T-cell (primary cell): ENCODE measurements at regions not wholly inside any gene's neighbourhood (a gene's known extent, or its start where the extent isn't known, plus 50 kb on each side); places are given as distances from the start of the nearest gene placed in this dataset.

ENCODE experiments used
- ATAC-seq, 4 experiments: fragments of 200-7000 bp in 3 of 4; fragments of 150-1000 bp in 1 of 4; cut with Tn5 transposase; replicated peaks in 1 of 4; 1 replicate in 3 of 4; 2 replicates in 1 of 4; pipeline ENCODE4 v1.10.0; 2021; ENCODE audit warnings: moderate library complexity in 3 of 4, mild to moderate bottlenecking in 2 of 4, moderate number of reproducible peaks in 1 of 4
- CTCF ChIA-PET, 2 donors: fragments of 300-600 bp; sonication (Branson Sonifier 250); formaldehyde crosslinking; loops; one replicate each; lab custom pipeline; 2022; ENCODE audit warnings: antibody characterized with exemption in 2 of 2; lab: Charles Lee
- POLR2A ChIA-PET, 2 donors: fragments of 300-600 bp; sonication (Branson Sonifier 250); formaldehyde crosslinking; loops; one replicate each; lab custom pipeline; 2022; ENCODE audit warnings: antibody characterized with exemption in 2 of 2; lab: Charles Lee
- DNase-seq, 35 experiments: peaks; one replicate each; pipeline versions ENCODE4 v3.0.0 to v3.0.0-alpha.2; 2013 to 2023
- H3K27ac ChIP-seq: one replicate; pipeline ENCODE4 v1.5.1; 2013; ENCODE audit warnings: low read length
- H3K27me3 ChIP-seq, 2 experiments: replicated peaks in 1 of 2; 1 replicate in 1 of 2; 2 replicates in 1 of 2; pipeline versions ENCODE4 v1.6.1 to v1.7.0; 2013; ENCODE audit warnings: low read length in 1 of 2, mixed read lengths in 1 of 2; ENCODE audit not compliant: control insufficient read depth in 2 of 2, insufficient read depth in 2 of 2; ENCODE audit errors: extremely low read depth in 1 of 2
- H3K36me3 ChIP-seq, 2 donors: 1 replicate in 1 of 2; 2 replicates in 1 of 2; pipeline versions ENCODE4 v1.6.1 to v1.7.0; 2013; ENCODE audit warnings: low read length in 1 of 2; ENCODE audit not compliant: control insufficient read depth in 2 of 2, insufficient read depth in 1 of 2; ENCODE audit errors: extremely low read depth in 1 of 2
- H3K4me1 ChIP-seq, 2 experiments: 1 replicate in 1 of 2; 2 replicates in 1 of 2; pipeline versions ENCODE4 v1.6.1 to v1.7.0; 2013; ENCODE audit warnings: low read length in 2 of 2, mixed read lengths in 1 of 2; ENCODE audit not compliant: insufficient read depth in 2 of 2, control insufficient read depth in 1 of 2; ENCODE audit errors: extremely low read depth in 1 of 2
- H3K4me3 ChIP-seq, 2 donors: 1 replicate in 1 of 2; 2 replicates in 1 of 2; pipeline versions ENCODE4 v1.5.1 to v1.7.0; 2013; ENCODE audit warnings: mild to moderate bottlenecking in 2 of 2, low read length in 1 of 2, moderate library complexity in 1 of 2; ENCODE audit not compliant: control insufficient read depth in 1 of 2; ENCODE audit errors: extremely low read depth in 1 of 2
- H3K9me3 ChIP-seq: 2 replicates; pipeline ENCODE4 v1.7.0; 2013
- H3K27ac Mint-ChIP-seq, 2 donors: one replicate each; pipeline ENCODE4 v1.8.0; 2020 to 2021; ENCODE audit warnings: mild to moderate bottlenecking in 2 of 2, mixed read lengths in 2 of 2
- H3K27me3 Mint-ChIP-seq, 2 donors: one replicate each; pipeline ENCODE4 v1.8.0; 2021 to 2022; ENCODE audit warnings: mixed read lengths in 2 of 2
- H3K36me3 Mint-ChIP-seq: one replicate; pipeline ENCODE4 v1.8.0; 2021; ENCODE audit warnings: mixed read lengths
- H3K4me1 Mint-ChIP-seq, 3 donors: one replicate each; pipeline ENCODE4 v1.8.0; 2020 to 2022; ENCODE audit warnings: mixed read lengths in 3 of 3, mild to moderate bottlenecking in 1 of 3
- H3K4me3 Mint-ChIP-seq, 3 donors: one replicate each; pipeline ENCODE4 v1.8.0; 2020 to 2022; ENCODE audit warnings: mild to moderate bottlenecking in 3 of 3, mixed read lengths in 3 of 3, moderate library complexity in 3 of 3
- H3K9me3 Mint-ChIP-seq, 3 donors: one replicate each; pipeline ENCODE4 v1.8.0; 2020 to 2022; ENCODE audit warnings: mixed read lengths in 3 of 3
- WGBS: methylation state at CpG from one replicate; pipeline ENCODE4 v1.1.5; 2013; ENCODE audit warnings: missing lambda C conversion rate; ENCODE audit not compliant: insufficient coverage; 5-methylcytosine and 5-hydroxymethylcytosine counted together

DNA sequence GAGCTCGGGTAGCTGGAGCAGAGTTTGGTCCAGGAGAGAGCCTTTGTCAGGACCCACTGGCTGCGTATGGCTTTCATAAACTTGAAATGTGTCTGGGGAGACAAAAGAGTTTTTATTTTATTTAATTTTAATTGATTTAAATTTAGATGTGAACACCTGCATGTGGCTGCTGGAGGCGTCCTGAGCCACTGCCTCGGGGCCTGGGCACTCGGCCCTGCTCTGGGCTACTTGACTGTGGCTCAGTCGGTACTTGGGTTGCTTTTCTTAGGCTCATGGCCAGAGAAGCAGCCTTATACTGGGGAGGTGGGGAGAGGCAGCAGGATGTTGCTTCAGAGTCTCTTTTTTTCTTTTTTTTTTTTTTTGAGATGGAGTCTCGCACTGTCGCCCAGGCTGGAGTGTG is 661.8 kb upstream of the HS6ST1 start:
- peaks cover 0 to 3% of the 10 kb centered on the region in 2 donors for H3K27me3 Mint-ChIP-seq
- H3K4me3 ChIP-seq, result no peak overlapping the region
- H3K9me3 Mint-ChIP-seq, result no peaks in the 10 kb centered on the region
- POLR2A ChIA-PET, result no interaction called here
- no peak overlapping the region for H3K27ac ChIP-seq
- no peak overlapping the region for H3K4me3 Mint-ChIP-seq
- H3K27ac Mint-ChIP-seq, result no peak overlapping the region
- ATAC-seq, result no peak
- 91% methylated on average over 4 of the region's 8 CpGs for WGBS
- CTCF ChIA-PET, result no interaction called here
- H3K4me1 ChIP-seq, result no peaks in the 10 kb centered on the region
- H3K36me3 Mint-ChIP-seq, result no peaks in the 10 kb centered on the region
- H3K9me3 ChIP-seq, result no peaks in the 10 kb centered on the region
- DNase-seq, result no peak
- peaks cover 0 to 5% of the 10 kb centered on the region in 2 experiments for H3K27me3 ChIP-seq
- no peaks in the 10 kb centered on the region for H3K36me3 ChIP-seq
- H3K4me1 Mint-ChIP-seq, result no peaks in the 10 kb centered on the region

DNA sequence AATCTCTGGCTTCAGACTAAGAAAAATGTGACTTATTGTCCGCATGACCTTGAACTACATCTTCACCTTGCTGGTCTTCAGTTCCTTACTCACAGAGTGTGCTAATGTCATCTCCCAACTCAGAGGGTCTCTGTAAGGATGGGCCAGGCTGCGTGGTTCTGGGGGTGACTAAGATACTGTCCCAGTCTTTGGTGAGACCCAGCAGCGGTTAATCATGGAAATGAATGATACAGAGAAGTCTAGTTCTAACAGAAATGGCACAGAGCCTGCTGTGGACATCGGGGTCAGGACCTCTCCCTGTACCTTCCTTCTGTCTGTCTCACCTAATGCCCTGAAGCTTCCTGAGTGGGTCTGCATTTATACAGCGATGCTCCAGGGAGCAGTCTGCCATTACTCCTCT is 662.7 kb upstream of the HS6ST1 start:
- ChIA-PET POLR2A (no interaction called here), CTCF (no interaction called here)
- Mint-ChIP-seq H3K4me3 (no peak overlapping the region), H3K4me1 (no peaks in the 10 kb centered on the region), H3K27me3 (peaks cover 0 to 3% of the 10 kb centered on the region in 2 donors), H3K9me3 (no peaks in the 10 kb centered on the region), H3K36me3 (no peaks in the 10 kb centered on the region), H3K27ac (no peak overlapping the region)
- WGBS, result 60% methylated on average over 1 of the region's 5 CpGs
- Histone ChIP-seq H3K4me3 (no peak overlapping the region), H3K27ac (no peak overlapping the region), H3K9me3 (no peaks in the 10 kb centered on the region), H3K36me3 (no peaks in the 10 kb centered on the region), H3K27me3 (peaks cover 0 to 7% of the 10 kb centered on the region in 2 experiments), H3K4me1 (no peaks in the 10 kb centered on the region)
- ATAC-seq (no peak), DNase-seq (no peak)

DNA sequence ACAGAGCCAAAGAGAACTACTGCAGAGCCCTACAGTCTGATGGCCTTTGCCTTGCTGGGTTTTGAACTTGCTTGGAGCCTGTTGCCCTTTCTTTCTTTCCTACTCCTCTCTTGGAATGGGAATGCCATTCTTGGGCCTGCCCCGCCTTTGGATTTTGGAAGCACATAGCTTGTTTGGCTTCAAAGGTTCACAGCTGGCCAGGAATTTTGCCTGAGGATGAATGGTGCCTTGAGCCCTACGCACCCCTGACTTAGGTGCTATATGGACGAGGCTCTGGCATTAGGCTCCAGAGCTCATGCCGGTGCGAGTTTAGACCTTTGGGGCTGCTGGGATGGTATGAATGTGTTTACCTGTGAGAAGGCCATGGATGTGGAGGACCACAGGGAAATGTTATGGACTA is 663.3 kb upstream of the HS6ST1 start:
- WGBS, result 88% methylated on average over 3 of the region's 5 CpGs
- POLR2A ChIA-PET, result no interaction called here

DNA sequence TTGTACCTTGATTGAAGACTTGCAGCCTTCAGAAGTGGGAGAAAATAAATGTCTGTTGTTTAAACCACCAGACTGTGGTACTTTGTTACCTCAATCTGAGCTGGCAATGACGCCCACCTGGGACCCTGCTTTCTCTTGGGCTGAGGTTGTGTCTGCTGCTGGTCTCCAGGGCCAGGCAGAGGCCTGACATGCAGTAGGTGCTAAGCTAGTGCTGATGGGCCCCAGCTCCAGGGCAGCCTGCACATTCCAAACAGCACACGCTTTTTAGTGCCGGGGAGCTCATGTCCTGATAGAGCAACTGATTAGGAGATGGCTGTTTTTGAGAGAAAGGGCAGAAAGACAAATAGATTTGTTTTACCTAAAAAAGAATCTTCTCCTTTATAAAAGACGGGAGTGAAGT is 664.0 kb upstream of the HS6ST1 start:
- Mint-ChIP-seq H3K36me3 (no peaks in the 10 kb centered on the region), H3K4me3 (no peak overlapping the region), H3K4me1 (no peaks in the 10 kb centered on the region), H3K27me3 (peaks cover 0 to 3% of the 10 kb centered on the region in 2 donors), H3K27ac (no peak overlapping the region), H3K9me3 (no peaks in the 10 kb centered on the region)
- H3K9me3 ChIP-seq, result no peaks in the 10 kb centered on the region
- H3K27me3 ChIP-seq, result peaks cover 0 to 8% of the 10 kb centered on the region in 2 experiments
- ChIA-PET CTCF (no interaction called here), POLR2A (no interaction called here)
- H3K4me1 ChIP-seq, result no peaks in the 10 kb centered on the region
- whole genome bisulfite sequencing, result 36% methylated on average over 1 of the region's 4 CpGs
- DNase-seq, result no peak
- no peak for ATAC-seq
- no peaks in the 10 kb centered on the region for H3K36me3 ChIP-seq
- H3K4me3 ChIP-seq, result no peak overlapping the region
- H3K27ac ChIP-seq, result no peak overlapping the region

More for the DNA sequence above, 663.3 kb upstream of the HS6ST1 start:
- Mint-ChIP-seq H3K27me3 (peaks cover 0 to 3% of the 10 kb centered on the region in 2 donors), H3K4me3 (no peak overlapping the region), H3K36me3 (no peaks in the 10 kb centered on the region), H3K9me3 (no peaks in the 10 kb centered on the region), H3K4me1 (no peaks in the 10 kb centered on the region), H3K27ac (no peak overlapping the region)
- peaks cover 0 to 8% of the 10 kb centered on the region in 2 experiments for H3K27me3 ChIP-seq
- H3K4me3 ChIP-seq, result no peak overlapping the region
- no peak overlapping the region for H3K27ac ChIP-seq
- DNase-seq (no peak), ATAC-seq (no peak)
- H3K36me3 ChIP-seq, result no peaks in the 10 kb centered on the region
- no peaks in the 10 kb centered on the region for H3K9me3 ChIP-seq
- H3K4me1 ChIP-seq, result no peaks in the 10 kb centered on the region
- CTCF ChIA-PET, result no interaction called here

DNA sequence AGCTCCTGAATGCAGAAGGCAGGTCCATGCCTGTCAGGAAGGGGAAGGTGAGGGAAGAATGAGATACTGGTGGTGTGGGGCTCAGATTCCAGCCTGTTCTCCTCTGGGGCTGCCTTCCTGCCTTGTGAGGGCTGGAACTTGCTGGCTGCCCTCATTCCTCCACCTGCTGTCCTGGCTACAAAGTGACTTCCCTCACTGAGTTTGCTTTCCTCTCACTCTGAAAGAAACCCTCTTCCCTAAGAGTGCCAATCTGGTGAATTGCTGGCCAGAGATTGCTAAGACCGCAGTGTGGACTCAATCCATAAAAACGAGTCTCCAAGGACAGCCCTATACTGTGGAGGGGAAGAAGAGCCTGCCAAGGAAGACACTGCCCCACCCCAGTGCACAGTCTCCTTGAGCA is 664.4 kb upstream of the HS6ST1 start:
- no CpG with 5 or more reads among the region's 2 CpGs for WGBS
- Mint-ChIP-seq H3K4me3 (no peak overlapping the region), H3K36me3 (no peaks in the 10 kb centered on the region), H3K27ac (no peak overlapping the region), H3K27me3 (peaks cover 0 to 3% of the 10 kb centered on the region in 2 donors), H3K4me1 (no peaks in the 10 kb centered on the region), H3K9me3 (no peaks in the 10 kb centered on the region)
- no peaks in the 10 kb centered on the region for H3K36me3 ChIP-seq
- H3K9me3 ChIP-seq, result no peaks in the 10 kb centered on the region
- CTCF ChIA-PET, result no interaction called here
- DNase-seq (no peak), ATAC-seq (no peak)
- POLR2A ChIA-PET, result no interaction called here
- no peak overlapping the region for H3K27ac ChIP-seq
- no peaks in the 10 kb centered on the region for H3K4me1 ChIP-seq
- peaks cover 0 to 8% of the 10 kb centered on the region in 2 experiments for H3K27me3 ChIP-seq
- H3K4me3 ChIP-seq, result no peak overlapping the region

DNA sequence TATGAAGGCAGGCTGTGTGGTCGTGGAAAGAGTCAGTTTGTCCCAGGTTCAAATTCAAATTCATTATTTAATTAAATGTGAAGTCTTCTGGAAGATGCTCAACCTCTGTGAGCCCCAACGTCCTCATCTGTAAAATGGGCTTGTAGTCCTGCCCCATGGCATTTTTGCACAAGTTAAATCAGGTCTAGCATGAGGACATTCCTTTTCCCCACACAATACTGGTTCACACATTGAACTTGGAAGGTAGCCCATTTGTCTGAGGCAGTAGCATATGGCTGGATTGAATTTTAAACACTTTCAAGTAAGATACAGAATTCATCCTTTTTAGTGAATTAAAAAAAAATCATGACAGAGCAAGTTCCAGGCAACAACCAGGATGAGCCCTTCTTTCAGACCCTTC is 665.4 kb upstream of the HS6ST1 start:
- H3K4me3 Mint-ChIP-seq, result no peak overlapping the region
- H3K4me1 Mint-ChIP-seq, result no peaks in the 10 kb centered on the region
- POLR2A ChIA-PET, result no interaction called here
- peaks cover 0 to 3% of the 10 kb centered on the region in 2 donors for H3K27me3 Mint-ChIP-seq
- no peaks in the 10 kb centered on the region for H3K36me3 Mint-ChIP-seq
- H3K9me3 Mint-ChIP-seq, result no peaks in the 10 kb centered on the region
- ATAC-seq, result no peak
- H3K9me3 ChIP-seq, result no peaks in the 10 kb centered on the region
- peaks cover 0 to 4% of the 10 kb centered on the region in 2 experiments for H3K27me3 ChIP-seq
- no peak overlapping the region for H3K27ac Mint-ChIP-seq
- no peaks in the 10 kb centered on the region for H3K36me3 ChIP-seq
- CTCF ChIA-PET, result no interaction called here
- H3K4me3 ChIP-seq, result no peak overlapping the region
- no peaks in the 10 kb centered on the region for H3K4me1 ChIP-seq
- H3K27ac ChIP-seq, result no peak overlapping the region
- no CpG with 5 or more reads among the region's 2 CpGs for WGBS
- DNase-seq, result no peak

DNA sequence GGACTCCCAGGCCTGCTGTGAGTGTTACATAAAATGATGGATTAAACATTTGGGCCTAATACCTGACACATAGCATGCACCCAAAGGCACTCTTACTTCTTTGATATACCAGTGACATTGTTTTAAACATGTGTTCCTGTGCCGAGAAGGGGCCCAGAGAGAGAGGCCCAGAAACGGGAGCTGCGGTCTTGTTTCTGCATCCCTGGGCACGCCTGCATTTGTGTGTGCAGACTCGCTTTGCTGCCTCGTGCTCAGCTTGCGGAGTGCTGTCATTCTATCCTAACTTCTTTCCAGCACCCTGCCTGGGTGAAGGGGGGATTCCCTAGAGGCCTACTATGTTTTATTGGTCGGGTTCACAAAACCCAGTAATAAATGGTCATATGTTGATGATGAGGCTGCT is 666.2 kb upstream of the HS6ST1 start:
- Histone ChIP-seq H3K27me3 (peaks cover 0 to 4% of the 10 kb centered on the region in 2 experiments), H3K9me3 (no peaks in the 10 kb centered on the region), H3K4me1 (no peaks in the 10 kb centered on the region), H3K36me3 (no peaks in the 10 kb centered on the region), H3K4me3 (no peak overlapping the region), H3K27ac (no peak overlapping the region)
- no peak overlapping the region for H3K27ac Mint-ChIP-seq
- no CpG with 5 or more reads among the region's 8 CpGs for WGBS
- ChIA-PET CTCF (no interaction called here), POLR2A (no interaction called here)
- ATAC-seq (no peak), DNase-seq (no peak)
- no peaks in the 10 kb centered on the region for H3K4me1 Mint-ChIP-seq
- no peaks in the 10 kb centered on the region for H3K9me3 Mint-ChIP-seq
- peaks cover 0 to 3% of the 10 kb centered on the region in 2 donors for H3K27me3 Mint-ChIP-seq
- no peak overlapping the region for H3K4me3 Mint-ChIP-seq
- no peaks in the 10 kb centered on the region for H3K36me3 Mint-ChIP-seq
